GM21737 (cell line): ENCODE measurements at regions not wholly inside any gene's neighbourhood (a gene's known extent, or its start where the extent isn't known, plus 50 kb on each side); places are given as distances from the start of the nearest gene placed in this dataset.

Experiments
- ATAC-seq: cut with Tn5 transposase; IDR thresholded peaks from one replicate; pipeline ENCODE4 v1.9.1; 2021; ENCODE audit warnings: mild to moderate bottlenecking, moderate library complexity; ENCODE audit not compliant: unreplicated experiment

- no peak for ATAC-seq
These were observed 163.6 kb downstream of the HGF start for GRCh38 chr7:81606078-81606863.

GRCh38 chr7:81605493-81605892 lies 164.4 kb downstream of the HGF start:
- no peak for ATAC-seq

GRCh38 chr7:81604808-81605174 lies 165.1 kb downstream of the HGF start:
- ATAC-seq = no peak

GRCh38 chr7:81604075-81604807 lies 165.6 kb downstream of the HGF start:
- no peak for ATAC-seq

GRCh38 chr7:81600608-81601007 lies 169.2 kb downstream of the HGF start:
- ATAC-seq = no peak

- no peak for ATAC-seq
These were observed 170.9 kb downstream of the HGF start for GRCh38 chr7:81598951-81599350.

- ATAC-seq = no peak
These were observed 175.1 kb downstream of the HGF start for GRCh38 chr7:81594767-81595166.

GRCh38 chr7:81590131-81590530 lies 179.7 kb downstream of the HGF start:
- no peak for ATAC-seq

GRCh38 chr7:81584667-81585066 lies 185.2 kb downstream of the HGF start:
- ATAC-seq = no peak

GRCh38 chr7:81583882-81584533 lies 185.8 kb downstream of the HGF start:
- no peak for ATAC-seq

- no peak for ATAC-seq
These were observed 186.8 kb downstream of the HGF start for GRCh38 chr7:81583090-81583489.

- no peak for ATAC-seq
These were observed 192.1 kb downstream of the HGF start for GRCh38 chr7:81577642-81578340.

- no peak for ATAC-seq
These were observed 195.0 kb downstream of the HGF start for GRCh38 chr7:81574723-81575326.

- ATAC-seq = no peak
These were observed 195.9 kb downstream of the HGF start for GRCh38 chr7:81573932-81574331.

- no peak for ATAC-seq
These were observed 196.7 kb downstream of the HGF start for GRCh38 chr7:81573128-81573527.

GRCh38 chr7:81562581-81562980 lies 207.3 kb downstream of the HGF start:
- no peak for ATAC-seq

GRCh38 chr7:81560708-81561107 lies 209.1 kb downstream of the HGF start:
- ATAC-seq = no peak

GRCh38 chr7:81549484-81550016 lies 220.3 kb downstream of the HGF start:
- ATAC-seq = no peak

GRCh38 chr7:81534996-81535395 lies 234.9 kb downstream of the HGF start:
- ATAC-seq = no peak

GRCh38 chr7:81534446-81534845 lies 235.4 kb downstream of the HGF start:
- ATAC-seq = no peak

GRCh38 chr7:81533931-81534330 lies 235.9 kb downstream of the HGF start:
- no peak for ATAC-seq
